ENCODE measurements at regions not wholly inside any gene's neighbourhood (a gene's known extent, or its start where the extent isn't known, plus 50 kb on each side); places are given as distances from the start of the nearest gene placed in this dataset.

- DNase-seq (ENCODE audit: extremely low read depth, low read depth): no peak
Measured at GRCh38 chr10:3554121-3554522, 230.9 kb downstream of the KLF6 start.

GRCh38 chr10:3552281-3552680, 232.7 kb downstream of the KLF6 start:
- TF ChIP-seq CTCF (IDR thresholded peaks at IDR 0.05; ENCODE audit: low read depth, low read length): no peak
- no peak for DNase-seq (ENCODE audit: extremely low read depth, low read depth)

More at GRCh38 chr10:3554121-3554522, 230.9 kb downstream of the KLF6 start:
- no peak for TF ChIP-seq CTCF (IDR thresholded peaks at IDR 0.05; ENCODE audit: low read depth, low read length)

- no peak for TF ChIP-seq CTCF (IDR thresholded peaks at IDR 0.05; ENCODE audit: low read depth, low read length)
- DNase-seq (ENCODE audit: extremely low read depth, low read depth): no peak
Measured at GRCh38 chr10:3551761-3552160, 233.2 kb downstream of the KLF6 start.

- TF ChIP-seq CTCF (IDR thresholded peaks at IDR 0.05; ENCODE audit: low read depth, low read length): no peak
- no peak for DNase-seq (ENCODE audit: extremely low read depth, low read depth)
Measured at GRCh38 chr10:3549118-3549517, 235.9 kb downstream of the KLF6 start.

- DNase-seq (ENCODE audit: extremely low read depth, low read depth): no peak
- no peak for TF ChIP-seq CTCF (IDR thresholded peaks at IDR 0.05; ENCODE audit: low read depth, low read length)
Measured at GRCh38 chr10:3548702-3549101, 236.3 kb downstream of the KLF6 start.

- TF ChIP-seq CTCF (IDR thresholded peaks at IDR 0.05; ENCODE audit: low read depth, low read length): no peak
- no peak for DNase-seq (ENCODE audit: extremely low read depth, low read depth)
Measured at GRCh38 chr10:3548076-3548475, 236.9 kb downstream of the KLF6 start.

- DNase-seq (ENCODE audit: extremely low read depth, low read depth): no peak
- TF ChIP-seq CTCF (IDR thresholded peaks at IDR 0.05; ENCODE audit: low read depth, low read length): no peak
Measured at GRCh38 chr10:3544561-3544960, 240.4 kb downstream of the KLF6 start.
